ENCODE measurements at regions not wholly inside any gene's neighbourhood (a gene's known extent, or its start where the extent isn't known, plus 50 kb on each side); places are given as distances from the start of the nearest gene placed in this dataset.
"Not testable (repeated sequence)": the region's sequence is repeated elsewhere in the genome, so short reads cannot be mapped to it uniquely, and the experiment has no call there.

DNA sequence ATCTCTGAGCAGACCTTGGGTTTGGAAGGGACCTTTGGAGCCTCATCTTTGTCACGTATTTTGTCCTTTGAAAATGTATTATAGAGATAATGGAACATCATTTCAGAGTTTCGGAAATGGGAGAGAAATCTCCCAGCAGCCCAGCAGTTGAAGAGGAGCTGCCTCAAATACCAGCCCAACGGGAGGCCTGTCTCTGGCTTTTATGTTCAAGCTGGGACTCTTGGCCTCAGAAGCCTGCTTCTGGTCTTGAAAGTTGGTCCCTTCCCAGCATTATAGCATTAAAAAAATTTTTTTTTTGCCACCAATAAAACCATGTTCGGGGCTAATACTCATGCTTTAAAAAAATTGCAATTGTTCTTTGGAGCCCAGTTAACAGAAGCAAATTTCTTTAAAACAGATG, 73.4 kb upstream of the CTBP2 start:
- H3K27ac Mint-ChIP-seq, result no peak overlapping the region
- H3K36me3 Mint-ChIP-seq (ENCODE audit: insufficient read depth), result peaks cover 2% of the 10 kb centered on the region
- TF ChIP-seq, protein P1, sequence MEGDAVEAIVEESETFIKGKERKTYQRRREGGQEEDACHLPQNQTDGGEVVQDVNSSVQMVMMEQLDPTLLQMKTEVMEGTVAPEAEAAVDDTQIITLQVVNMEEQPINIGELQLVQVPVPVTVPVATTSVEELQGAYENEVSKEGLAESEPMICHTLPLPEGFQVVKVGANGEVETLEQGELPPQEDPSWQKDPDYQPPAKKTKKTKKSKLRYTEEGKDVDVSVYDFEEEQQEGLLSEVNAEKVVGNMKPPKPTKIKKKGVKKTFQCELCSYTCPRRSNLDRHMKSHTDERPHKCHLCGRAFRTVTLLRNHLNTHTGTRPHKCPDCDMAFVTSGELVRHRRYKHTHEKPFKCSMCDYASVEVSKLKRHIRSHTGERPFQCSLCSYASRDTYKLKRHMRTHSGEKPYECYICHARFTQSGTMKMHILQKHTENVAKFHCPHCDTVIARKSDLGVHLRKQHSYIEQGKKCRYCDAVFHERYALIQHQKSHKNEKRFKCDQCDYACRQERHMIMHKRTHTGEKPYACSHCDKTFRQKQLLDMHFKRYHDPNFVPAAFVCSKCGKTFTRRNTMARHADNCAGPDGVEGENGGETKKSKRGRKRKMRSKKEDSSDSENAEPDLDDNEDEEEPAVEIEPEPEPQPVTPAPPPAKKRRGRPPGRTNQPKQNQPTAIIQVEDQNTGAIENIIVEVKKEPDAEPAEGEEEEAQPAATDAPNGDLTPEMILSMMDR (IDR thresholded peaks at IDR 0.05; ENCODE audit: unreplicated experiment), result no peak
- H3K9me3 Mint-ChIP-seq (ENCODE audit: low read depth), result peaks cover 12% of the 10 kb centered on the region
- peaks cover 5% of the 10 kb centered on the region for H3K4me1 Mint-ChIP-seq (ENCODE audit: low read depth)
- no peak for DNase-seq (ENCODE audit: low spot score, unreplicated experiment)
- H3K4me3 Mint-ChIP-seq (ENCODE audit: low read depth), result no peak overlapping the region
- H3K27me3 Mint-ChIP-seq, result peaks cover 44% of the 10 kb centered on the region

- TF ChIP-seq, protein P1 (IDR thresholded peaks at IDR 0.05; ENCODE audit: unreplicated experiment), result no peak
- no peaks in the 10 kb centered on the region for H3K36me3 Mint-ChIP-seq (ENCODE audit: insufficient read depth)
- no peak overlapping the region for H3K27ac Mint-ChIP-seq
- peaks cover 4% of the 10 kb centered on the region for H3K9me3 Mint-ChIP-seq (ENCODE audit: low read depth)
- H3K4me1 Mint-ChIP-seq (ENCODE audit: low read depth), result peaks cover 5% of the 10 kb centered on the region
- H3K27me3 Mint-ChIP-seq, result peaks cover 45% of the 10 kb centered on the region
- no peak overlapping the region for H3K4me3 Mint-ChIP-seq (ENCODE audit: low read depth)
- no peak for DNase-seq (ENCODE audit: low spot score, unreplicated experiment)
Observed at GRCh38 chr10:125232841-125233240, 72.5 kb upstream of the CTBP2 start.

DNA sequence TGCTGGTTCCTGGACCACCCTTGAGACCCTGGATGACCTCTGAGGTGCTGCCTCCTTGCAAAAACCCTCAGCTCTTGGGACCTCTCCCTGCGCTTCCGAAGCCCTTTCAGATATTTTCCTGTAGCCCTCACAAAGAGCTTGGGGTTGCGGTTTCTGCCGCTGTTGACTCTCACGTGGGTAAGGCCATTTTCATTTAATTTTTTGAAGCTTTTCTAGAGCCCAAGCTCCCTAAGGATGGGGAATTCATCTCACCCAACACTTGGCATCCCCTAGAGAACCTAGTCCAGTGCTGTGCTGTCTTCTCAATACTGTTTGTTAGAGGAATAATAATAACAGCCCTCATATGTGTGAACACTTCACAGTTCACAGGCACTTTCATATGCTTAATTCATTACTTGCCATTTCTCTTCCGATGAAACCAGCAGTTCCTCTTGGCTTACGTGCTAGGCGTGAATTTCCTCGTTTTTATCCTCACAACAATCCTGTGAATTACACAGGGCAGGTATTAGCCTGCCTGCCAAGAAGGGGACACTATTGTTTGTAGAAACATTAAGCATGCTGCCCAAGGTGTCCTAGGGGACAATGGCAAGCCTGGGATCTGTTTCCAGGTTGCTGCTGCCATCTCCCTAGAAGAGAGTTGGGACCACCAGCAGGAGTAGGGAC, 71.6 kb upstream of the CTBP2 start:
- no peak for DNase-seq (ENCODE audit: low spot score, unreplicated experiment)
- TF ChIP-seq, protein P1 (IDR thresholded peaks at IDR 0.05; ENCODE audit: unreplicated experiment), result no peak
- Mint-ChIP-seq H3K27ac (no peak overlapping the region), H3K4me3 (ENCODE audit: low read depth) (no peak overlapping the region), H3K9me3 (ENCODE audit: low read depth) (no peaks in the 10 kb centered on the region), H3K36me3 (ENCODE audit: insufficient read depth) (peaks cover 2% of the 10 kb centered on the region), H3K4me1 (ENCODE audit: low read depth) (peaks cover 5% of the 10 kb centered on the region), H3K27me3 (peaks cover 51% of the 10 kb centered on the region)

DNA sequence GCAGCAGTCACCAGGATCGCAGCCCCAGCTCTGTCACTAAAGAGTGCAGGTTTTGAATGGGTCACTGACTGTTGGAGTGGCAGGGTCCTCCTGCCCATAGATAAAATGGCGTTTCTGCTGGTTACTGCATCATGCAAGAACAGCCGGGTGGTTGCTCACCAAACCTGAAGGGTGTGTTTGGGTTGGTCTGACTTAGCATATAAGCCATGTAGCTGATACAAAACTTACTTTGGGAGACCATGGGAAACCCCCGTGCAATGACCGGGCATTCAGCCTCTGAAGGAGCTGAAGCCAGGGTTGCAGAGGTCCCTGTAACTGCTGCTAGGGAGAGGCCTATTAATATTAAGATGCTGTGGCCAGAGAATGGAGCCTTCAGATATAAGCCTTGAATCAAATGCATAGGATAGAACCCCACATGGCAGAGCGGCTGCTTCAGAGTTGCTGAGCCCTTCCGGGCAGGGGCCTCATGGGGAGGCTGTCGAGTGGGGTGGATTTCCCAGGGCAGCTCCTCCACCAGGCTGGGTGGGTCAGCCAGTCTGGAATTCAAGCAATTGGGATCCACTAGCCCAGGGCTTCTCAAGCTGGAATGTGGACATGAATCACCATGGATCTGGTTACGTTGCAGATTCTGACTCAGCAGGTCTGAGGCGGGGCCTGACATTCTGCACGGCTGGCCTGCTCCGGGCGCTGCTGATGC, 70.9 kb upstream of the CTBP2 start:
- Mint-ChIP-seq H3K27me3 (peaks cover 55% of the 10 kb centered on the region), H3K4me1 (ENCODE audit: low read depth) (peaks cover 5% of the 10 kb centered on the region), H3K4me3 (ENCODE audit: low read depth) (no peak overlapping the region), H3K36me3 (ENCODE audit: insufficient read depth) (peaks cover 2% of the 10 kb centered on the region), H3K9me3 (ENCODE audit: low read depth) (no peaks in the 10 kb centered on the region), H3K27ac (no peak overlapping the region)
- TF ChIP-seq, protein P1 (IDR thresholded peaks at IDR 0.05; ENCODE audit: unreplicated experiment), result no peak
- no peak for DNase-seq (ENCODE audit: low spot score, unreplicated experiment)

DNA sequence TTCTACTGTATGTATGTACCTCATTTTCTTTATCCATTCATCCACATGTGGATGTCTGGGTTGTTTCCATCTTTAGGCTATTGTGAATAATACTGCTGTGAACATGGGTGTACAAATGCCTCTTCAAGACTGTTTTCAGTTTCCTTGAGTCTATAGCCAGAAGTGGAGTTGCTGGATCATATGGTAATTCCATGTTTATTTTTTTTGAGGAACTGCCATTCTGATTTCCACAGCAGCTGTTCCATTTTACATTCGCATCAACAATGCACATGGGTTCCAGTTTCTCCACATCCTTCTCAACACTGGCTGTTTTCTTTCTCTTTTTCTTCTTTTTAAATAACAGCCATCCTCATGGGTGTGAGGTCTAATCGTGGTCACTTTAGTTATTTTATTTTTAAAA, 69.9 kb upstream of the CTBP2 start:
- Mint-ChIP-seq H3K36me3 (ENCODE audit: insufficient read depth) (peaks cover 2% of the 10 kb centered on the region), H3K9me3 (ENCODE audit: low read depth) (no peaks in the 10 kb centered on the region), H3K4me1 (ENCODE audit: low read depth) (peaks cover 5% of the 10 kb centered on the region), H3K4me3 (ENCODE audit: low read depth) (no peak overlapping the region), H3K27me3 (peaks cover 59% of the 10 kb centered on the region), H3K27ac (no peak overlapping the region)
- TF ChIP-seq, protein P1 (IDR thresholded peaks at IDR 0.05; ENCODE audit: unreplicated experiment), result no peak
- DNase-seq (ENCODE audit: low spot score, unreplicated experiment), result no peak

DNA sequence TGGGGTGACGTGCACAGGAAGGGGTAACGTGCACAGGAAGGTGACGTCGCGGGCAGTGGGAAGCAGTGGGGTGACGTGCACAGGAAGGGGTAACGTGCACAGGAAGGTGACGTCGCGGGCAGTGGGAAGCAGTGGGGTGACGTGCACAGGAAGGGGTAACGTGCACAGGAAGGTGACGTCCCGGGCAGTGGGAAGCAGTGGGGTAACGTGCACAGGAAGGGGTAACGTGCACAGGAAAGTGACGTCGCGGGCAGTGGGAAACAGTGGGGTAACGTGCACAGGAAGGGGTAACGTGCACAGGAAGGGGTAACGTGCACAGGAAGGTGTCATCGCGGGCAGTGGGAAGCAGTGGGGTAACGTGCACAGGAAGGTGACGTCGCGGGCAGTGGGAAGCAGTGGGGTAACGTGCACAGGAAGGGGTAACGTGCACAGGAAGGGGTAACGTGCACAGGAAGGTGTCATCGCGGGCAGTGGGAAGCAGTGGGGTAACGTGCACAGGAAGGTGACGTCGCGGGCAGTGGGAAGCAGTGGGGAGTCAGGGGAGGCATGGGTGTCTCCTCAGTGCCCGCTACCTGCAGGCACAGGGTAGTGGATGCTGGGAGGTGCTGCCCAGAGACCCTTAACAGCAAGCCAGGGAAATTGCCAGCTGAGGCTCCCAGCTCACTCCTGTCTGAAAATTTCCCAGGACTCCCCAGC, 68.0 kb upstream of the CTBP2 start:
- H3K27ac Mint-ChIP-seq; H3K36me3 Mint-ChIP-seq (ENCODE audit: insufficient read depth); DNase-seq (ENCODE audit: low spot score, unreplicated experiment); H3K9me3 Mint-ChIP-seq (ENCODE audit: low read depth); H3K4me3 Mint-ChIP-seq (ENCODE audit: low read depth); H3K4me1 Mint-ChIP-seq (ENCODE audit: low read depth): not testable (repeated sequence)
- H3K27me3 Mint-ChIP-seq, result peaks cover 67% of the 10 kb centered on the region

All from progenitor cell of endocrine pancreas (in vitro differentiated cells).